ENCODE measurements at regions not wholly inside any gene's neighbourhood (a gene's known extent, or its start where the extent isn't known, plus 50 kb on each side); places are given as distances from the start of the nearest gene placed in this dataset.
"Not testable (repeated sequence)": the region's sequence is repeated elsewhere in the genome, so short reads cannot be mapped to it uniquely, and the experiment has no call there.

DNA sequence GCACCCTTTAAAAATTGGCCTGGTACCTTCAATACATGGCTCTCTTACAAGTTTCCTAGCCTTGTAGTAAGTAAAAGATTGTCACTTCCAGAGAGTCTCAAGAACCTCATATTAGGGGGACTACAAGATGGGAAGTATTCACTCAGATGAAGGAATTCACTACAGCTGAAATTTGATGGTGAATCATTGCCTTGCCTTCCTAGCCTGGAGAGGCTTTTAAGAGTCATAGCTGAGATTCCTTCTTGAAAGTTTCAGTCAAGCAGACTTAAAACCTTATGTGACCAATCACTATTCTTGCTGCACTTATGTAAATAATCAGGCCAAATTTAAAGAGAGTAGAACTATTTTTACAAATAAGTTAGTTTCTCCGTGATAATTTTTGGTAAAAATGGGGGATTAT is 451.6 kb downstream of the TRHDE start:
- no peak for FAIRE-seq
- DNase-seq (ENCODE audit: insufficient read length, low spot score) = no peak

DNA sequence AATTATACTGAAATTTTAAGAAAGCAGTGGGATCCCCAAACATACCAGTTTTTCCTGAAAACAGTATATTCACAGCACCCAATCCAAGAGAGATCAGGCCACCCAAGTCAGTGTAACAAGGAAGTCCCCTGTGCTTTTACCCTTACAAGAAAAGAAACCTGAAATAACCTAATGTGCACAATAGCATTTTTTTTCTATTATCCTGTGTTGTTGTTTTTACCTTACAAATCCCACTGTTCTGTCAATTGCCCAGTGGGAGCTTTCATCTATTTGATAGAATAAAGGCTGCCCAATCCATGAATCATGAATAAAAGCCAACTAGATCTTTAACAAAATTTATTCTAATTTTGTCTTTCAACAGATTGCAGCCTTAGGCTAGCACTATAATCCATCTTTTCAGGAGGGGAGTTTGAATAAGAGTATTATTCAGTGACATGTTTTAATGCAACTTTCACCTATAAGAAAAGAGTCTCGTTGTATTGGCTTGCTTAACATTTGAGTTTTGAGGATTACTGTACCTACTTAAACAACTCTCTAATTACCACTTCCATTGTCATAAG is 457.4 kb downstream of the TRHDE start:
- DNase-seq (ENCODE audit: insufficient read length, low spot score) (no peak), FAIRE-seq (no peak)

DNA sequence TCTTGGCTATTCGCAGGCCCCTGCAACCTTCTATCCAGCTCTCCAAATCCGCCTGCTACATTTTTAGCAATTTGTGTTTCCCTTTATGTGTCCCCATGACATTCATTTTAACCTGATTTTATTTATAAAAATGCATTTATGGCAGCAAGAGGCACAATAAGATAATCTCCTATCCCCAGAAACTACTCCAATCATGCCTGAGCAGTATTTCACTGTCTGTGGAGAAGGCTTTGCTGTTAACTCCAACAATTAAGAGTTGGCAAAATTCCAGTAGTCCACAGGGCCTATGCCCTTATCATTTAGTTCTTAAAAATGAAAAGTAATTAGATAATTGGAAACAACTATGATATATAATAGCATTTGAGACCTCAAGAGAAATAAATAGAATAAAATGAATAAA is 462.4 kb downstream of the TRHDE start:
- DNase-seq (ENCODE audit: insufficient read length, low spot score) (no peak), FAIRE-seq (no peak)

GRCh38 chr12:72738811-72739210 is 466.6 kb downstream of the TRHDE start:
- FAIRE-seq (no peak), DNase-seq (ENCODE audit: insufficient read length, low spot score) (no peak)

GRCh38 chr12:72740064-72740463 is 467.9 kb downstream of the TRHDE start:
- no peak for FAIRE-seq
- DNase-seq (ENCODE audit: insufficient read length, low spot score) = no peak

- no peak for DNase-seq (ENCODE audit: insufficient read length, low spot score)
- FAIRE-seq = no peak
These were observed 470.4 kb downstream of the TRHDE start for GRCh38 chr12:72742568-72742967.

DNA sequence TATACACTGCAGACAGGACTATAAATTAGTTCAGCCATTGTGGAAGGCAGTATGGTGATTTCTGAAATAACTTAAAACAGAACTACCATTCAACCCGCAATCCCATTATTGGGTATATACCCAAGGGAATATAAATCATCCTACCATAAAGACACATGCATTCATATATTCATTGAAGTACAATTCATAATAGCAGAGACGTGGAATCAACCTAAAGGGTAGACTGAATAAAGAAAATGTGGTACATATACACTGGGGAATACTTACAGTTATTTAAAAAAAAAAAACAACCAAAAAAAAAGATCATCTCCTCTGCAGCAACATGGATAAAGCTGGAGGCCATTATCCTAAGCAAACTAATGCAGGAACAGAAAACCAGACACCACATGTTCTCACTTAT is 473.9 kb downstream of the TRHDE start:
- FAIRE-seq (no peak), DNase-seq (ENCODE audit: insufficient read length, low spot score) (no peak)

DNA sequence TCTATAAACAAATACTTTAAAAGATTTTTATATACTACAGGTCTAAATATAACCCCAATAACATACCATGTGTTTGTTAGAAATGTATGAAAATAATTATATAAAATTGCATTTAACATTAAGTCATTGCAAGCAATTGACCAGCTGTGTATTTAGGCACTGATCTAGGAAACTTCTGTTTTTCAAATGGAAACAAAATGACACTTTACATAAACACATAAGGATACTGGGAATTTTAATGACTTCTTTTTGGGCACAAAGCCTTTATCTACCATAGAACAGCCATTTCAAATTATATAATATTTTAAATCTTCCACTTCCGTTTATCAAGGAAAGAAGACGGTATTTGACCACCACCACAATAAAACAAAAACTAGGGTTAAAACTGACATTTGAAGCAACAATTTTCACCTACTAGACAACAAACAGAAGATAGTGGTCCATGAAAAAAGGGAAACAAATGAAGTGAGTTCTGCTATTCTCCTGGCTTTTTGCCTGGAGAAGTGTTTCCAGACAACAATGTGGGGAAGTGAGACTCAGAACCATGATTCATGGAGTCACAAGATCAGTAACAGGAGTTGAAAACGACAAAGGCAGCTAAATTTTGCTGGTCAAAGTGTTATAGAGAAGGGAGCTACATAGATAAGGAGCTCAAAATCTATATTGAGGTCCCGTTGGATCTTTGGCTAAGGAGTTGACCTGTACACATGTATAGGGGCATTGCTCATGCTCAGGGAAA is 475.1 kb downstream of the TRHDE start:
- no peak for DNase-seq (ENCODE audit: insufficient read length, low spot score)

GRCh38 chr12:72748971-72749370 is 476.8 kb downstream of the TRHDE start:
- no peak for DNase-seq (ENCODE audit: insufficient read length, low spot score)
- no peak for FAIRE-seq

More for the DNA sequence above, 475.1 kb downstream of the TRHDE start:
- no peak for FAIRE-seq

DNA sequence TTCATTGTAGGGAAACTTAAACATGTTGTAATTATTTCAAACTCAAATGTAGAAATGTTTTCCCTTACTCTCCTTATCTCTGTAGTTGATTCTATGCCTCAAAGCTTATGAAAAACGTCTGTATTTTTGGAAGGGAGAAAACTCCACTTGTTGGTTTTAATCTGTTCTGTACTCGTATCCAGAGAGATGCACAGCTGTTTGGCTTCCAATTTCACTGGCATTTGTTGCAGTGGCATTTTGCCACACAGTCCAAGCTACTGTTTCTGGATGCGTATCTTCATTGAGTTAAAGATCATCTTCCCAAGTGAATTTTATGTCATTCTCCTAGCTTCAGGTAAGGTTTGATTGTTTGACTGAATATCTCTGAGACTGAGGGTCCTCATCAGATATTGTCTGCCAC is 481.4 kb downstream of the TRHDE start:
- DNase-seq (ENCODE audit: insufficient read length, low spot score) (no peak), FAIRE-seq (no peak)

DNA sequence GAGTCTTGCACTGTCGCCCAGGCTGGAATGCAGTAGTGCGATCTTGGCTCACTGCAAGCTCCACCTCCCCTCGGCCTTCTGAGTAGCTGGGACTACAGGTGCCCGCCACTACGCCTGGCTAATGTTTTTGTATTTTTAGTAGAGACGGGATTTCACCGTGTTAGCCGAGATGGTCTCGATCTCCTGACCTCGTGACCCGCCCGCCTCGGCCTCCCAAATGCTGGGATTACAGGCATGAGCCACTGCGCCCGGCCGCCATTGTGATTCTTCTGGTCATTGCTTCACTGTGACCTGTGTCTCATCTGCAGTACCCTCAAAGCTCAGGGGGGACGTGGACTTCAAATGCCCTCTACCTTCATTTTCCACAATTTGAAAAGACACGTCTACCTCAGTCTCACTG is 481.9 kb downstream of the TRHDE start:
- FAIRE-seq; DNase-seq (ENCODE audit: insufficient read length, low spot score): not testable (repeated sequence)

DNA sequence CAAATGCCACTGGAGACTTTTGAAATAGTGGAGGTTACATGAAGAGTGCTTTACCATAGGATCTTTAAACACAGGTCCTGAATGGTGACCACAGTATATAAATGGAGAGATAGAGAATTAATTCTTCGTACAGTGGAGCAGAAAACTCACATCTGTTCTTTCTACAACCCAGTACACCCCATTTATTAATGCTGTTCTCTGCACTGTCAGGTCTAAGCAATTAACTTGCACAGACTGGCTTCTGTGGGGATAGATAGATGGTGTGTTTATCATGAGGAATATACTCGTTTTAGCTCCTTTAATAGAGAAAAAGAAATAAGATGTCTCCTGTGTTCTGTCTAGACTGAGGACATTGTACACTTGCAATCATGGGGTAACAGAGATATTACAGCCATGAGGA is 494.3 kb downstream of the TRHDE start:
- DNase-seq (ENCODE audit: insufficient read length, low spot score) (no peak), FAIRE-seq (no peak)

DNA sequence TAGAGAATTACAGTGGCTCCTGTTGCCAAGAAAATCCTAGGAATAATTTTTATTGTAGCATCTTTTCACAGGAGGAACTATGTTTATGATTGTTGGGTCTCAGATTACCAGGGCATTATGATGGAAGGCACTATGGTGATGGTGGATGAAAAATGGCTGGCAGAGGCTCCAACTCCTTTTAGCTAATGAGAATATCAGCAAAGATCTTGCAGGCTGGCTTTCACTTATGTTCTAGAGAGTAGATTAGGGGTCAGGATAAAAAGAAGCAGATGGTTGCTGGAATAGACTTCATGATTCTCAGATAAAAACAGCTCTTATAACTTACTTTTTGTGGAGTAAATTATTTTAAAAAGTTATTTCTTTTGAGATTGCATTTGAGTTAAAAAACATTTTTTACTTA is 501.9 kb downstream of the TRHDE start:
- no peak for DNase-seq (ENCODE audit: insufficient read length, low spot score)

GRCh38 chr12:72777806-72778205 is 505.6 kb downstream of the TRHDE start:
- no peak for DNase-seq (ENCODE audit: insufficient read length, low spot score)
- no peak for FAIRE-seq

More for the DNA sequence above, 501.9 kb downstream of the TRHDE start:
- no peak for FAIRE-seq

DNA sequence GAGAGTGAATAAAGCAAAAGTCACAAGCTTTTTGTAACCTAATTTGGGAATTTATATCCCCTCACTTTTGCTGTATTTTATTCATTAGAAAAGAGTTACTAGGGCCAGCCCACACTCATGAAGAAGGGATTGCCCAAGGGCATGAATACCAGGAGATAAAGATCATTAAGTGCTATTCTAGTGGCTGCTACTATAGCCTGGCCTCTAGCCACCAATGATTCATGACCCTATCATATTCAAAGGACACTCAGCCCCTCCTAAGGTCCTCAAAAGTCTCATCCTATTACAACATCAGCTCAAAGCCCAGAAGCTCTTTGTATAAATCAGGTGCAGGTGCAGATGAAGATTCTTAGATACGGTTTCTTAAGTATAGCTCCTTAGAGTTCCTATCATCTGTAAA is 518.1 kb downstream of the TRHDE start:
- peak; percentile 2 for DNase-seq (ENCODE audit: insufficient read length, low spot score)
- no peak for FAIRE-seq

GRCh38 chr12:72792889-72793288 is 520.7 kb downstream of the TRHDE start:
- FAIRE-seq (no peak), DNase-seq (ENCODE audit: insufficient read length, low spot score) (no peak)

GRCh38 chr12:72793796-72794195 is 521.6 kb downstream of the TRHDE start:
- FAIRE-seq = no peak
- no peak for DNase-seq (ENCODE audit: insufficient read length, low spot score)

DNA sequence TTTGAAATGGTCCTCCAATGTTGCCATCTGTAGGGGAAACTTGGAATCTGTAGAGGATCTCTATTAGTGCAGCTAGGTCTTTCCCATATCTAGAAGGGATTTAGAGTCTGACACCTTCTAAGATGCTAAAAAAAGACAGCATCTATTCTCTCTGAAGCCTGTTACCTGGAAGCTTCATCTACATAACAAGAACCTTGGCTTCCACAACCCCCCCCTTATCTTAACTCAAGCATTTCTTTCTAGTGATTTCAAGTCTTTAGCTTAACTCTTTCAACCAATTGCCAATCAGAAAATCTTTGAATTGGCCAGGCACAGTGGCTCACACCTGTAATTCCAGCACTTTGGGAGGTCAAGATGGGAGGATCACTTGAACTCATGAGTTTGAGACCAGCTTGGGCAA is 543.3 kb downstream of the TRHDE start:
- no peak for FAIRE-seq

DNA sequence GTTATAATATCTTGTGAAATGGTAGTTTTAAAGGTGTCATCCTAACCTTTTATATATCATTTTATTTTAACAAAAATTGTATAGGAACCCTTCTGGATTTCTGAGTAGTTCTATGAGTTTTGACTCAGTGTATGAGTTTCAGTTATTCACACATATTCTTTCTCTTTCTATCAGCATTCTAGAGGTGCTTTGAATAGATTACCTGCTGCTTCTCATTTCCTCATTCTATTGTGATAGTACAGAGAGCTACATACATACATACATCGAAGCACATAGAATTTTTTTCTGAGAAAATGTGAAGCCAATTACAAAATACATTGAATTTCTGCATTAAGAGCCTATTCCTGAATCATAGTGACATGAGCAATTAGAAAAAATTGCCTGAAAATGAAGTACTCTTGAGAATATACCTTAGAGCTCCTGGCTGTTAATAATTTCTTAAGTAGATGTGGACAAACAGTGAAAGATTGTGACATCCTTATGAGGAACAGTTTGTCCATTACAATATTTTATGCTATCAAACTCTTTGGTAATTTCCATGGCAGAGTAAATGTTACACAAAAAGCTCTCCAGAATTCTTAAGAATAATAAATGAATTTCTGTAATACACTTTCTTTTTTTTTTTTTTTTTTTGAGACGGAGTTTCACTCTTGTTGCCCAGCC is 556.6 kb downstream of the TRHDE start:
- FAIRE-seq = no peak

More for the DNA sequence above, 543.3 kb downstream of the TRHDE start:
- DNase-seq (ENCODE audit: insufficient read length, low spot score) = no peak

DNA sequence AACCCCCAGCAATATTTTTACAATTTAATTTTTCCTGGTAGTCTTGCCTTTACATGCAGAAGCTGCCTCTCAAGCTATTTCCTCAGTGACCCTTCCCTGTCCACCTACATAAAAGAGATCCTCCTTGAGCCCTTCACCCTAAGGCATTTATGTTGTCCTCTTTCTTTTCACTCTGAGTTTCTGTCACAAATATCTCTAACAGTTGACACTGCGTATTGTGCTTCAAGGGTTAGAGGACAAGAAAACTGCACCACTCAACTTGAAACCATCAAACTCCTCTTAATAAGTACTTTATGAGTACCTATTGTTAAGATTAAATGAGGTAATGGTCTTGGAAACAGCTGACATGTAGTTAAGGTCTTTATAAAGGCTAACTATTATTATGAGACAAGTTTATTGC is 557.7 kb downstream of the TRHDE start:
- FAIRE-seq (no peak), DNase-seq (ENCODE audit: insufficient read length, low spot score) (no peak)

More for the DNA sequence above, 556.6 kb downstream of the TRHDE start:
- no peak for DNase-seq (ENCODE audit: insufficient read length, low spot score)

DNA sequence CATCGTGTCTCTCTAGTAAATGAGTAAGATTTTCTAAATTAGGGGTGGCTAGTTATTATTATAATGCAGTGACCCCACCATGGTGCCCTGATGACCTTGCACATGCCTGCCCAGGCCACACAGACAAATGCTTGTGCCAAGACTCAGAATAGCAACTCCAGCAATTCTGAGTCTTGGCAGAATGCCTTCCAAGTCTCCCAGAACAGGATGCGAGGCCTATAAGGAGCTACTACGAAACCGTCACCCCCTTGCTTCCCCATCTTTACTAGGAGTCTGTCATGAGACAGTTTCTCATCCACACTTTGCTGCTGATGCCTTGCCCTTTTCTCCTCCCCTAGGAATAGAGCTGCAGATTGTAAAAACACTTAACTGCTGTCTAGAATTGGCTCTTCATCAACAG is 559.9 kb downstream of the TRHDE start:
- DNase-seq (ENCODE audit: insufficient read length, low spot score) = no peak
- FAIRE-seq = no peak

GRCh38 chr12:72836194-72836593 is 564.0 kb downstream of the TRHDE start:
- FAIRE-seq (no peak), DNase-seq (ENCODE audit: insufficient read length, low spot score) (no peak)

All from HTR-8/SVneo (cell line).